Smooth muscle cell (in vitro differentiated cells): ENCODE measurements at regions not wholly inside any gene's neighbourhood (a gene's known extent, or its start where the extent isn't known, plus 50 kb on each side); places are given as distances from the start of the nearest gene placed in this dataset.

Experiments used
- DNase-seq: peaks from one replicate; lab custom pipeline; 2025; ENCODE audit not compliant: unreplicated experiment; lab: John Stamatoyannopoulos, UW
- H2AFZ ChIP-seq: fragments of 200-600 bp; sonication (generic); 2 replicates; pipeline ENCODE4 v1.6.0; 2016; ENCODE audit warnings: antibody characterized with exemption, low read depth, mild to moderate bottlenecking
- H3F3A ChIP-seq: fragments of 200-600 bp; sonication (generic); 2 replicates; pipeline ENCODE4 v1.6.0; 2017; ENCODE audit warnings: antibody characterized with exemption, low read depth
- H3K27ac ChIP-seq: fragments of 200-600 bp; sonication (generic); 2 replicates; pipeline ENCODE4 v1.5.1; 2016; ENCODE audit warnings: low read depth, mild to moderate bottlenecking
- H3K27me3 ChIP-seq: fragments of 200-600 bp; sonication (generic); 2 replicates; pipeline ENCODE4 v1.6.1; 2016; ENCODE audit warnings: low read depth, mild to moderate bottlenecking
- H3K36me3 ChIP-seq: fragments of 200-600 bp; sonication (generic); 2 replicates; pipeline ENCODE4 v1.5.1; 2016; ENCODE audit warnings: low read depth
- H3K4me1 ChIP-seq: fragments of 200-600 bp; sonication (generic); 2 replicates; pipeline ENCODE4 v1.5.1; 2016; ENCODE audit warnings: low read depth
- H3K4me2 ChIP-seq: fragments of 200-600 bp; sonication (generic); 2 replicates; pipeline ENCODE4 v1.6.0; 2016; ENCODE audit warnings: mild to moderate bottlenecking
- H3K4me3 ChIP-seq: fragments of 200-600 bp; sonication (generic); 2 replicates; pipeline ENCODE4 v1.5.1; 2016; ENCODE audit warnings: mild to moderate bottlenecking
- H3K79me2 ChIP-seq: fragments of 200-600 bp; sonication (generic); 2 replicates; pipeline ENCODE4 v1.6.0; 2016; ENCODE audit warnings: low read depth, mild to moderate bottlenecking
- H3K9ac ChIP-seq: fragments of 200-600 bp; sonication (generic); 2 replicates; pipeline ENCODE4 v1.6.0; 2016; ENCODE audit warnings: low read depth
- H3K9me3 ChIP-seq: fragments of 200-600 bp; sonication (generic); replicated peaks from 2 replicates; pipeline ENCODE4 v1.5.1; 2016; ENCODE audit warnings: low read depth
- H4K20me1 ChIP-seq: fragments of 200-600 bp; sonication (generic); 2 replicates; pipeline ENCODE4 v1.6.0; 2016; ENCODE audit warnings: low read depth
- WGBS: methylation state at CpG from one replicate; pipeline ENCODE4 v1.1.7; 2016; ENCODE audit warnings: low lambda C conversion rate; 5-methylcytosine and 5-hydroxymethylcytosine counted together
- TF ChIP-seq, protein P1 (sequence below): fragments of 200-600 bp; sonication (generic); IDR thresholded peaks from 2 replicates; pipeline ENCODE4 v1.5.1; 2017; ENCODE audit warnings: borderline replicate concordance, mild to moderate bottlenecking, antibody characterized with exemption; ENCODE audit not compliant: insufficient read depth, poor library complexity, severe bottlenecking

- DNase-seq: no peak
- 92% methylated on average over 7 of the region's 7 CpGs for WGBS
- H3K4me2 ChIP-seq: no peak overlapping the region
These were observed 299.4 kb downstream of the MAN2A1 start for GRCh38 chr5:109989161-109989560.

DNA sequence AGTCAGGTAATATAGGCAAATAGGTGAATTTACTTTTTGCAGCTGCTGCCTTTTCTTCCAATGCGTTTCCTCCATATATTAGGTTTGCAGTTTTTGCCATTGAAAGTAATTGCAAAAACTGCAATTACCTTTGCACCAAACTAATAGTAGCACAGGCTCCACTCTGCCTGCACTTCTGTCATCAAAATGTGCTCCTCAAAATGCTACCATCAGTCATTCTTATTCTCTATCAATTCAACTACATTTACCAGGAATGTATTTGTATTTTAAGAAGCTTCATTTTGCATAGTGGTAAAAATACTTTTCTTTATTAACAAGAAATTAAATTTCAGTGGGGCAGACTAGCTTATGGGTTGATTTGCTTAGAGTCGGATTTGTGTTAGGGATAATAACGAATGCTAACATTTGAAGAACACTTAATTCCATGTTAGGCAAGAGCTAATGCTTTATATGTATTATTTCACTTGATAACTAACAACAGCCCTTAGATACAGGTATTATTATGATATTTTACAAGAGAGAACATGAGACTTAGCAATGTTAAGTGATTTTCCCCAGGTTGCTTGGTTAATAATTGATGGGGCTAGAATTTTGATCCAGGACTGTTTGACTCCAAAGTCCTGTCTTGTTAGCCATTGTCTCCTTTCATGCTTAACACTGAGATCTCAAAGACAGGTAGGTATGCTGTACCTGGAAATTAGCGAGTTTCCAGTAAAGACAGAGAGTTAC, 300.4 kb downstream of the MAN2A1 start:
- 96% methylated on average over 4 of the region's 4 CpGs for WGBS

More at GRCh38 chr5:109989161-109989560, 299.4 kb downstream of the MAN2A1 start:
- Histone ChIP-seq H3K27me3 (no peaks in the 10 kb centered on the region), H3K79me2 (no peaks in the 10 kb centered on the region), H3F3A (no peaks in the 10 kb centered on the region), H3K4me3 (no peak overlapping the region), H3K27ac (no peak overlapping the region), H3K9ac (no peak overlapping the region), H3K36me3 (no peaks in the 10 kb centered on the region), H3K9me3 (no peaks in the 10 kb centered on the region), H4K20me1 (no peaks in the 10 kb centered on the region), H3K4me1 (peaks cover 5% of the 10 kb centered on the region), H2AFZ (no peak overlapping the region)
- TF ChIP-seq, protein P1, sequence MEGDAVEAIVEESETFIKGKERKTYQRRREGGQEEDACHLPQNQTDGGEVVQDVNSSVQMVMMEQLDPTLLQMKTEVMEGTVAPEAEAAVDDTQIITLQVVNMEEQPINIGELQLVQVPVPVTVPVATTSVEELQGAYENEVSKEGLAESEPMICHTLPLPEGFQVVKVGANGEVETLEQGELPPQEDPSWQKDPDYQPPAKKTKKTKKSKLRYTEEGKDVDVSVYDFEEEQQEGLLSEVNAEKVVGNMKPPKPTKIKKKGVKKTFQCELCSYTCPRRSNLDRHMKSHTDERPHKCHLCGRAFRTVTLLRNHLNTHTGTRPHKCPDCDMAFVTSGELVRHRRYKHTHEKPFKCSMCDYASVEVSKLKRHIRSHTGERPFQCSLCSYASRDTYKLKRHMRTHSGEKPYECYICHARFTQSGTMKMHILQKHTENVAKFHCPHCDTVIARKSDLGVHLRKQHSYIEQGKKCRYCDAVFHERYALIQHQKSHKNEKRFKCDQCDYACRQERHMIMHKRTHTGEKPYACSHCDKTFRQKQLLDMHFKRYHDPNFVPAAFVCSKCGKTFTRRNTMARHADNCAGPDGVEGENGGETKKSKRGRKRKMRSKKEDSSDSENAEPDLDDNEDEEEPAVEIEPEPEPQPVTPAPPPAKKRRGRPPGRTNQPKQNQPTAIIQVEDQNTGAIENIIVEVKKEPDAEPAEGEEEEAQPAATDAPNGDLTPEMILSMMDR: no peak

DNA sequence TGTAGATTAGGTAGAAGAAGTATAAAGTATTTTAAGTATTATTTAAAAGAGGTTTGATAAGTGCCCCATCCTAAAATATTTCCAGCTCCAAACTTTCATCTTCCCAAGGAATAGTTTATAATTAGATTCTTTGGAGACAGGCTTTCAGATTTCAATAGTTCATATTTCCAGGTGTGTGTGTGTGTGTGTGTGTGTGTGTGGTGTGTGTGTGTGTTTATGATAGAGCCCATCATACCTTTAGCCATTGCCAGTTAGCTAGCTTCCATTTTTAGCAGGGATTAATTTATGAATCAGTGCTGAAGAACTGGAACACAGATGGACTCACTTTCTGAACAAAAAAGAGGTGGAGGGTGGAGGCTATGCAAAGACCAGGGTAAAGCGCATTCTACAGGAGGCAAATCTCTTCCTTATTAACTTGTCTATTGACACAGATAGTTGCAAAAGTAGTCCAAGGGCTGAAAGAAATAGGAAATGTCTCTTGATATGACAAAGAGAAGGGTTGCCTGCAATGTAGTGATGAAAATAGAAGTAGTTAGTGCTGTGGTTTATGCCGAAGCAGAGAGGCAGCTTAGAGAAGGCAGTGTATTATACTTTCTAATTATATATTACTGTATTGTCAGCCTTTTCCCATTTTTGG, 301.1 kb downstream of the MAN2A1 start:
- H3K9me3 ChIP-seq: no peaks in the 10 kb centered on the region
- no peak overlapping the region for H3K4me3 ChIP-seq
- no peak overlapping the region for H3K4me2 ChIP-seq
- no peak overlapping the region for H3K27ac ChIP-seq
- no peaks in the 10 kb centered on the region for H3K36me3 ChIP-seq
- 92% methylated on average over 2 of the region's 2 CpGs for WGBS
- H2AFZ ChIP-seq: no peak overlapping the region
- H3K4me1 ChIP-seq: peaks cover 5% of the 10 kb centered on the region
- H4K20me1 ChIP-seq: no peaks in the 10 kb centered on the region
- no peak for DNase-seq
- no peak overlapping the region for H3K9ac ChIP-seq
- H3K79me2 ChIP-seq: no peaks in the 10 kb centered on the region
- no peaks in the 10 kb centered on the region for H3F3A ChIP-seq
- H3K27me3 ChIP-seq: no peaks in the 10 kb centered on the region
- TF ChIP-seq, protein P1: no peak

More for the DNA sequence above, 300.4 kb downstream of the MAN2A1 start:
- Histone ChIP-seq H3F3A (no peaks in the 10 kb centered on the region), H3K9ac (no peak overlapping the region), H3K27ac (no peak overlapping the region), H2AFZ (no peak overlapping the region), H3K79me2 (no peaks in the 10 kb centered on the region), H3K4me1 (peaks cover 5% of the 10 kb centered on the region), H3K9me3 (no peaks in the 10 kb centered on the region), H3K4me3 (no peak overlapping the region), H4K20me1 (no peaks in the 10 kb centered on the region), H3K36me3 (no peaks in the 10 kb centered on the region), H3K27me3 (no peaks in the 10 kb centered on the region), H3K4me2 (no peak overlapping the region)
- no peak for DNase-seq
- TF ChIP-seq, protein P1: no peak
